SHP77 (cell line): ENCODE measurements at regions not wholly inside any gene's neighbourhood (a gene's known extent, or its start where the extent isn't known, plus 50 kb on each side); places are given as distances from the start of the nearest gene placed in this dataset.

ENCODE experiments used
- DNase-seq, 2 experiments: peaks; one replicate each; lab custom pipeline; 2025; lab: John Stamatoyannopoulos, UW

DNA sequence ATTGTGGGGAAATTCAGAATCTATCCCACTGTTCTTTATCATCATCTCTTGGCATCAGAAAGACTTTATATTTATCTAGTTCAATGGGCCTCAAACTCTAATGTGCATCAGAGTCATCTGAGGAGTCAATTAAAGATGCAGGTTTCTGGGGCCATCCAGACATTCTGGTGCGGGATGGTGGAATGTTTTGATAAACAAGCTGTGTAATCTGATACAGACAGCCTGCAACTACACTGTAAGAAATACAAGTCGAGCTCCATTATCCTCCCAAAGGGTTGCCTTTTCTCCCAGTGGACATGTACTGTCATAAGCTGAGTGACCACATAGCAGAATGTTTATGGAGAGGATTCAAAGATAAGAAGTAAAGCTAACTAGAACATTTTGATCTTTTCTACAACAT is 515.3 kb upstream of the DCC start:
- no peak for DNase-seq

DNA sequence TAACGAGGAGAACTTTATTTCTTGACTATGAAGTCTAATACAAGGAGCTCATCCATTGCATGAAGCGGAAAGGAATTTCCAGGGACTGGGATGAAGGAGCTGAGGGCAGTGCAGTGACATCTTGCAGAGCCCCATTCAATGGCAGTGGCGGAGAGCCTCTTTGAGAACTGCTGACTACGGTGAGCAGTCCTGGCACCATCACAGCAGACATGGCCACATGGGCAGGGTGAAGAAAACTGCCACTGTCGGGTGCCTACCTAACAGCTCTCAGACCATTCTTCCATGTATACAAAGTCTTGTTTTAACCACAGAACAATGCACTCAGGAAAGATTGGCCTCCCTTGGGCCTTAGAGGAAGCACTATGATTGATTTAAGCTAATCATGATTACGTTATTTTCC is 506.1 kb upstream of the DCC start:
- DNase-seq = no peak

DNA sequence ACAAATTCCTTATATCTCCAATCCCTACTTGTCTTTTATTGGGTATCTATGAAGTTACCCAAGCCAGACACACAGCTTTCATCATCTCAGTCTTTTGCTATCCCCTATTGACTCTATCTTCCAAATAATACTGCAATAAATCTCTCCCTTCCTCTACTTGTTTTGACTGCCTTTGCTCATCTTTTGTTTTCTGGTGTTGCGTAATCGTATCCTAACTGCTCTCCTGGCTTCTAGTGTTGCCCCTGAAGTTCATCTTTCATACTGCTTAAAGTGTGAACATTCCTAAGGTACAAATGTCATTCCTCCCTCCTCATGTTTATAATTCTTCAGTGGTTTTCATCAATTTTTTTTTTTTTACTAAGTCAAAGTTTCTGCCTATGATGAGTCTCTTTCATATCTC is 491.3 kb upstream of the DCC start:
- no peak for DNase-seq

GRCh38 chr18:51852681-51853080 is 487.3 kb upstream of the DCC start:
- DNase-seq = no peak

DNA sequence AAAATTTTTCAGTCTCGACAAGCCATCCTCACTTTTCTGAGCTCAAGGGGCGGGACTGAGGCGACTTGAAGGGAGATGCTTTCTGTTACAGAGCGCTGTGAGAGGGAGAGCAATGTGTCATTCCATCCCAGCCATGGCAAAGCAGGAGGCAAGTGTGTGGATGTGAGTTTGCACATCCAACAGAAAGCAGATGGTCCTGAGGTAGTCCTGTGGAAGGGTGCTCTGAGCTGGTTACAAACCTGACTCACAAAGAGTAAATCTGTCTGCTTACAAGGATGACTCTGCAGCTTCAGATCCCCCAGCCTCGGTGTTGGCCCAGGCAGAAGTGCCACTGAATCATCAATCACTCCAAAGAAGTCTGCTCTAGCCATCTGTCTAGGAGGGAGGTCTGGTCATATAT is 482.0 kb upstream of the DCC start:
- DNase-seq = no peak

- DNase-seq = no peak
These were observed 479.0 kb upstream of the DCC start for GRCh38 chr18:51861046-51861445.

- no peak for DNase-seq
These were observed 477.8 kb upstream of the DCC start for GRCh38 chr18:51862051-51862715.

DNA sequence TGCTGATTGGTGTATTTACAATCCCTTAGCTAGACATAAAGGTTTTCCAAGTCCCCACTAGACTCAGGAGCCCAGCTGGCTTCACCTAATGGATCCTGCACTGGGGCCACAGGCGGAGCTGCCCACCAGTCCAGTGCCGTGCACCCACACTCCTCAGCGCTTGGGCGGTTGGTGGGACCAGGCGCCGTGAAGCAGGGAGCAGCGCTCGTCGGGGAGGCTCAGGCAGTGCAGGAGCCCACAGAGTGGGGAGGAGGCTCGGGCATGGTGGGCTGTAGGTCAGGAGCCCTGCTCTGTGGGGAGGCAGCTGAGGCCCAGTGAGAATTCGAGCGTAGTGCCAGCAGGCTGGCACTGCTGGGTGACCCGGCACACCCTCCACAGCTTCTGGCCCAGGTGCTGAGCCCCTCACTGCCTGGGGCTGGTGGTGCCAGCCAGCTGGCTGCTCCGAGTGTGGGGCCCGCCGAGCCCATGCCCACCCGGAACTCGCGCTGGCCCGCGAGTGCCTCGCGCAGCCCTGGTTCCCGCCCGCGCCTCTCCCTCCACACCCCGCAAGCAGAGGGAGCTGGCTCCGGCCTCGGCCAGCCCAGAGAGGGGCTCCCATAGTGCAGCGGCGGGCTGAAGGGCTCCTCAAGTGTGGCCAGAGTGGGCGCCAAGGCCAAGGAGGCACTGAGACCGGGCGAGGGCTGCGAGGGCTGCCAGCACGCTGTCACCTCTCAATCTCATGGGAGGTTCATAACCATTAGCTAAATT is 475.6 kb upstream of the DCC start:
- no peak for DNase-seq

DNA sequence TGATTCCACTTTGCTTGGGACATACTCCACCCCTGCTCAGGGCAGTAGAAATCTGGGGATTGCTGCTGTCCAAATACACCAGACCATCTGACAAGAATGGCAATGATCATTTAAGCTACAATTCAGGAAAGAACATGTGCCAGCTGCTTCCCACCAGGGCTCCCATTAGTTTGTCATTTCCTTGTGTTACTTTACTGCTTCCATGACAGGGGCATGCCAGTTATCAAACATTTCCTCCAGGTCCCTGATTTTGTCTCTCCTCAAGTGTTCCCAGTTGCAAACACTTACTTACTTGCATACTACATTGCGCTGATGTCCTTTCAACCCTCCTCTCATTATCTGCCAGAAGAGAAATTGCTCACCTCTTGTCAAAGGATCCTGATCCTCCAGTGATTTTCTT is 474.5 kb upstream of the DCC start:
- DNase-seq = no peak

DNA sequence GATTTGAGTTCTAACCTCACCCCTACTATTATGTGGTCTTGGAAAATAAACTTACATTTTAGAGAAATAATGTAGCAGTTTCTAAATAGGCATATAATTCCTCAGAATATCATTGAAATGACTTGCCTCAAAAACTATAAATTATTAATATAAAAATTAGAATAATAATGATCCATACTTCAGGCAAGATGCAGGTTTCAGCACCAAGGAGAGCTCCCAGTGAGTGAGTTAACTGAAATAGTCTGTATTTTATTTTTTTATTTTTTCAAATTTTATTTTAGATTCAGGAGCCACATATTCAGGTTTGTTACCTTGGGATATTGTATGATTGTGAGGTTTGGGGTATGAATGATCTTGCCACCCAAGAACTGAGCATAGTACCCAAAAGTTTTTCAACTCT is 472.2 kb upstream of the DCC start:
- no peak for DNase-seq

DNA sequence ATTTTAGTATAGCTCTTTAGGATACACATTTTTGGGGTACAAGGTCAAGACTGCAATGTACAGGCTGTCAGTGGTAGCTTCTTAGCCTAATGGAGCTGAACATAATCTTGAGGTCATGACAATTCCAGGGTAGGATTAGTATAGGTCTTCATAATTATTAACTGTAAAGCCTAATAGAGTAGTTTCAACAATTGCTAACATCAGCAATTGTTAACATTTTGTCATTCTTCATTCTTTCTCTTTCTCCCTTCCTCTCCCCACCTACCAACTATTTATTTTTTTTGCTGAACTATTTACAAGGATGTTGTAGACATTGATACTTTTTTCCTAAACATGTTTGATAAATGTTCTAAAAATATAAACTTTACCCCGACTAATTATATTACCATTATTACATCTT is 461.3 kb upstream of the DCC start:
- DNase-seq = no peak

DNA sequence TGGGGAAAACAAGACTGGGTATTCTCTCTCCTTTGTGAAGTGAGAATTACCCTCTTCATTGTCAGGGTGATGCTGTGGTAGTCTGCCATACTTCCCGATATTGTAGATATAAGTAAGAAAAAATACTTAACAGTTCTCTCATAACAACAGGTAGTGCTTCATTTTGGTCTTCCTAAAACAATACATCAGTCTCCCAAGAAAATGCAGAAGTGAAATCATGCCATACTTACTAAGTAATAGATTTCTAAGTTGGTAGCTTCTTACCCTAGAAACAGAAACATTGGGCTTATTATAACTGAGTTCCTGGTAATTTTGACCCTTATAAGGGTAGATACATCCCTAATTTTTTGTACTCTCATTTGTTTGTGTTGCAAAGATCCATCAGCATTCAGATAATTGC is 460.7 kb upstream of the DCC start:
- DNase-seq = no peak

DNA sequence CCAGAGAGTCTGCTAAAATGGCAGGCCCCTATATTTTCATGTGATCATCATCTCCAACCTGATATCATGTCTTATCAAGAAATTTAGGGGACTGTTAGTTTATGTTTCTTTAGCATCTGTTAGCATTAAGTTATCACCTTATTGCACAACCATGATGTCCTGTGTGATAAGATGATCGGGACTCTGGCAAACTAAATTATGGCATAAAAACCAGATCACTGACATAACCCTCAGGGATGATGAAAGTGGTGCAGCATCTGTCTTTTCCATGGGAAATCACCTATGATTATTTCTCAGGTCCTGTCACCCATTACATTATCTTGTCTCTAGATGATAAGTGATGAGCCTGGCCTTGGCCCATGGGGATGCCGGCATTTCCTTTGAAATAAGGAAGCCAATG is 458.6 kb upstream of the DCC start:
- no peak for DNase-seq

GRCh38 chr18:51884039-51884438 is 456.0 kb upstream of the DCC start:
- DNase-seq = no peak

GRCh38 chr18:51890762-51891161 is 449.2 kb upstream of the DCC start:
- peak; percentile 36 to 39 for DNase-seq

DNA sequence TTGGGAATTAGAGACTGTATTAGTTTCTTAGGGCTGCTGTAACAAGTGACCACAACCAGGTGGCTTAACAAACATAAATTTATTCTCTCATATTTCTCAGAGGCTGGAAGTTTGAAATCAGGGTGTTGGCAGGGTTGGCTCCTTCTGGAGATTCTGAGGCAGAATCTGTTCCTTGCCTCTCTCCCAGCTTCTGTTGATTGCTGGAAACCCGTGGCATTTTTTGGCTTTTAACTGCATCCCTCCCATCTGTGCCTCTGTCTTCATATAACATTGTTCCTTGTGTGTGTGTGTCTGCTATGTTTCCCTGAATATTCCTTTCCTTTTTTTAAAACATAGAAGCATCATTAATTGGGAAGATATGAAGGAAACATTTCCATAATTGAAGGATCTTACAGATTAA is 448.1 kb upstream of the DCC start:
- no peak for DNase-seq

DNA sequence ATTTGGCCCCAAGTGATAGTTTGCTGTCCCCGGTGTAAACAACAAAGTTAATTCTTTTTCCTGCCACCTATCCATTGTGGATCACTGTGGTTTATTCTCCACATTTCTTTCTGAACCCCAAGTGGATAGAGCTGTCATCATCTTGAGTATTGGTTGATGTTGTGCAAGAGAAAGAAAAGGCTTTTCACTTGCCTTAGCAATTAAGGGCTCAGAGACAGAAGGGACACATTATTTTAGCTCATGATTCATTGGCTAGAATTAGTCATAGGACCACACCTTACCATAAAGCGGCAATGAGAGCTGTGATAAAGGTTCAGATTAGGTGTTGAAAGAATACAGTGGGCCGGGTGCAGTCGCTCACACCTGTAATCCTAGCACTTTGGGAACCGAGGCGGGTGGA is 442.1 kb upstream of the DCC start:
- no peak for DNase-seq

DNA sequence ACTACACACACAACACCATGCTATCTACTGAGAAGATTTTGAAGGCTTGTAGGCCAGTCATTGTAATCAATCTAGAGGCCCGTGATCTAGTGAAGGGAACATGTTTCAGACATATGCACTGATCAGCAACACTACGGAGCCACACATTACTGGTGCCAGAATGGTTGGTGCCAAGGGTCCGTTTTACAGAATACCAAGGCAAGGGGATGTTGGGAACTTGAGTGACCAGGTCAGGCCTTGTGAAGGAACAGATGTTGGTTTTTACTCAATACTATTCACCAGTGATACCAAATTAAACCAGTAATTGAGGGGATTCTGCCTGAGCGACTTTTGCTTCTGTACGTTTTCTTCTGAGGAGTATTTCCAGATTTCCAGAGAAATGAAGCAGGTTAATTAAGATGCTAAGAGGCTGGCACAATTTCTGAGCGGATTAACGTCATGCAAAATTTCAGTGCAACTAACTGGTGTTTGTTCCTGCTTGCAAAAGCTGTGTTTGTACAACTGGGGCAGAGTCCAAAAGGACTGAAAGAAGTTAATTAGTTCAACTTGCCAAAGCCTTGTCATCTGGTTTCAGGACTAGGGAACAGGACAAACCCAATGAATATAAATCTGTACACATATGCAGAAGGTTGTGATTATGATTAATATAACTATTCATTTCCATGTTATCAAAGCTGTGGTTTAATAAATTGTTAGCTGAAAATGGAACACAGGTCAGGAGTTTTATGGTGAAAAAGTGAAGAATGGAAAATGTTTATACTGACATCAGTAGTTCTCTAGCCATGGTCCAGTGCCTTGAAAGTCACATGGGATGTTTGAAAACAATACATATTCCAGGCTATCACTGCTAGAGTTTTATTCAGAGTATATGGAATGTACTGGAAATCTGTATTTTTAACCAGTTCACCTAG is 432.1 kb upstream of the DCC start:
- DNase-seq = no peak

GRCh38 chr18:51908598-51908944 is 431.4 kb upstream of the DCC start:
- no peak for DNase-seq

DNA sequence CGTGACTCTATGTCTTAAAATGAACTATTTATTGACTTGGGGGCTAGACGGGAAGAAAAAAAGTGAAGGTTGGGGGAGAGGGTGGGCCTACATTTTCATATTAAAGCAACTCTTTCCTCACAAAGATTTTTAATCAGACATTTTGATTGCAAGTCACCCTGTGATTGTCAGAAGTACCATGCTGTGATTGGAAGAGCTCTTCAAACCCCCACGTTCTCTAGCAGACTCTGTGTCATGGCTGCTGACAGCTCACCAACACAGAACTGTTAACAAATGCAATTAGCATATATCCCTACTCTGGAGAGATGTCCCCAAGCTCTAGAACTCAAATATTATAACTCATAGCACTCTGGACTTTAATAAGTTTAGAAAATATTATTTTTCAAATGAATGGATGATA is 428.4 kb upstream of the DCC start:
- no peak for DNase-seq

- DNase-seq = no peak
These were observed 427.6 kb upstream of the DCC start for GRCh38 chr18:51912381-51912780.

DNA sequence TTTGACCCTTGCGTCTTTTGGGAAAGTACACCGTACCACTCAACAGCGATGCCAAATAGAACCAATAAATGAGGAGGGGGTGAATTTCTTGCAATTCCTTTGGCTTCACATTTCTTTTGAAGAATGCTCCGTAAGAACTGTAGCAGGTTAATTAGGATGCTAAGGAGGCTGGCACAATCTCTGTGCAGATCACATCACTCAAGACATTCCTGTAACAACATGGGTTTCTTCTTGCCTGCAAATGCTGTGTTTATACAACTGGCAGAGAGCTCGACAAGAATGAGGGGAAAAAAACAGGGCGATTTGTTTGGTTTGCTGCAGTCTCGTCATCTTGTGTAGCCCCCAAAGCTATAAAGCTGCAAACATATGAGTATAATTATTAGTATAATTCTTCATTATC is 424.8 kb upstream of the DCC start:
- no peak for DNase-seq

- DNase-seq = no peak
These were observed 418.1 kb upstream of the DCC start for GRCh38 chr18:51921862-51922261.
